ENCODE measurements at regions not wholly inside any gene's neighbourhood (a gene's known extent, or its start where the extent isn't known, plus 50 kb on each side); places are given as distances from the start of the nearest gene placed in this dataset.

DNA sequence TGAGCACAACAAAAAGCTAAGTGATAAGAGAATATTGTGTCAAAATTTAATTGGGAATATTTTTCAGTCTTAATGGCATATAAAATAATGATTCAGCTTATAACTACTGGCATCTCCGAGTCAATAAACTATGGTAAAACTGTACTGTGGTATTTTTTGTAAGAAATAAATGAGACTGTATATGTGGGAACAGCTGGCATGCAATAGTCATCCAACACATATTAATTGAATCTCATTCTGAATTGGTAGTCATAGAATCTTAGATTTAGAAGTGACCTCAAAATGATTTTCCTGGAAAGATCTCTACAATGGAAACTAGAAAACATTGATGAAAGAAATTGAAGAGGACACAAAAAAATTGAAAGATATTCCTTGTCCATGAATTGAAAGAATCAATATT lies 133.4 kb upstream of the SLC7A14 start:
- Histone ChIP-seq H3K27me3 (ENCODE audit: insufficient read depth, low read length, poor library complexity, severe bottlenecking) (no peaks in the 10 kb centered on the region), H3K36me3 (ENCODE audit: insufficient read depth, low read length) (no peaks in the 10 kb centered on the region), H3K79me2 (ENCODE audit: insufficient read depth, low read length) (no peaks in the 10 kb centered on the region), H2AFZ (ENCODE audit: low read length) (no peak overlapping the region), H3K4me3 (ENCODE audit: low read length, poor library complexity, severe bottlenecking) (no peak overlapping the region), H3K4me1 (ENCODE audit: insufficient read depth, low read length, poor library complexity, severe bottlenecking) (no peaks in the 10 kb centered on the region), H3K9ac (ENCODE audit: low read depth, low read length, poor library complexity, severe bottlenecking) (no peak overlapping the region), H3K9me2 (replicated peaks; ENCODE audit: low read depth, low read length) (no peaks in the 10 kb centered on the region), H3K9me3 (ENCODE audit: insufficient read depth, low read depth, low read length) (no peaks in the 10 kb centered on the region), H3K4me2 (ENCODE audit: low read depth, low read length, poor library complexity, severe bottlenecking) (no peak overlapping the region), H3F3A (ENCODE audit: low read depth) (no peaks in the 10 kb centered on the region), H4K20me1 (ENCODE audit: insufficient read depth, low read length, poor library complexity, severe bottlenecking) (no peaks in the 10 kb centered on the region)
- no peak for TF ChIP-seq EZH2phosphoT487 (IDR thresholded peaks at IDR 0.05; ENCODE audit: borderline replicate concordance)
- TF ChIP-seq, protein P1, sequence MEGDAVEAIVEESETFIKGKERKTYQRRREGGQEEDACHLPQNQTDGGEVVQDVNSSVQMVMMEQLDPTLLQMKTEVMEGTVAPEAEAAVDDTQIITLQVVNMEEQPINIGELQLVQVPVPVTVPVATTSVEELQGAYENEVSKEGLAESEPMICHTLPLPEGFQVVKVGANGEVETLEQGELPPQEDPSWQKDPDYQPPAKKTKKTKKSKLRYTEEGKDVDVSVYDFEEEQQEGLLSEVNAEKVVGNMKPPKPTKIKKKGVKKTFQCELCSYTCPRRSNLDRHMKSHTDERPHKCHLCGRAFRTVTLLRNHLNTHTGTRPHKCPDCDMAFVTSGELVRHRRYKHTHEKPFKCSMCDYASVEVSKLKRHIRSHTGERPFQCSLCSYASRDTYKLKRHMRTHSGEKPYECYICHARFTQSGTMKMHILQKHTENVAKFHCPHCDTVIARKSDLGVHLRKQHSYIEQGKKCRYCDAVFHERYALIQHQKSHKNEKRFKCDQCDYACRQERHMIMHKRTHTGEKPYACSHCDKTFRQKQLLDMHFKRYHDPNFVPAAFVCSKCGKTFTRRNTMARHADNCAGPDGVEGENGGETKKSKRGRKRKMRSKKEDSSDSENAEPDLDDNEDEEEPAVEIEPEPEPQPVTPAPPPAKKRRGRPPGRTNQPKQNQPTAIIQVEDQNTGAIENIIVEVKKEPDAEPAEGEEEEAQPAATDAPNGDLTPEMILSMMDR (conservative IDR thresholded peaks at IDR 0.05; ENCODE audit: low read length): no peak

DNA sequence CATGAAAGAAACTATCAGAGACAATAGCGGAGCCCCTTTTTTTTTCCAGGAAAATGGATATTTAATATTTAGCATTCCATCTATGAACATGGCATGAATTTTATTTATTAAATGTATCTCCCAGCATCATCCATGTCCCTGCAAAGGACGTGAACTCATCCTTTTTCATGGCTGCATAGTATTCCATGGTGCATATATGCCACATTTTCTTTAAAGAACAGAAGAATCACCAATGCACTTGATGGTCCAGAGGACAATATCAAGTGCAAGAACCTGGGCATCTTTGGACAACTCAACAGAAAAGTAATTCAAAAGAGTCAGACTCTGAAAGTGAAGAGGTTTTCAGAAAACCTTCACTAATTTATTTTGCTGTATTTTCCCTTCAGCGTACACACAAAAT lies 133.0 kb upstream of the SLC7A14 start:
- Histone ChIP-seq H3K36me3 (ENCODE audit: insufficient read depth, low read length) (no peaks in the 10 kb centered on the region), H3K27me3 (ENCODE audit: insufficient read depth, low read length, poor library complexity, severe bottlenecking) (no peaks in the 10 kb centered on the region), H3K4me3 (ENCODE audit: low read length, poor library complexity, severe bottlenecking) (no peak overlapping the region), H3K4me2 (ENCODE audit: low read depth, low read length, poor library complexity, severe bottlenecking) (no peak overlapping the region), H4K20me1 (ENCODE audit: insufficient read depth, low read length, poor library complexity, severe bottlenecking) (no peaks in the 10 kb centered on the region), H3K79me2 (ENCODE audit: insufficient read depth, low read length) (no peaks in the 10 kb centered on the region), H3K9me3 (ENCODE audit: insufficient read depth, low read depth, low read length) (no peaks in the 10 kb centered on the region), H3K9ac (ENCODE audit: low read depth, low read length, poor library complexity, severe bottlenecking) (no peak overlapping the region), H3F3A (ENCODE audit: low read depth) (no peaks in the 10 kb centered on the region), H3K9me2 (replicated peaks; ENCODE audit: low read depth, low read length) (no peaks in the 10 kb centered on the region), H2AFZ (ENCODE audit: low read length) (no peak overlapping the region), H3K4me1 (ENCODE audit: insufficient read depth, low read length, poor library complexity, severe bottlenecking) (no peaks in the 10 kb centered on the region)
- TF ChIP-seq, protein P1 (conservative IDR thresholded peaks at IDR 0.05; ENCODE audit: low read length): no peak
- no peak for TF ChIP-seq EZH2phosphoT487 (IDR thresholded peaks at IDR 0.05; ENCODE audit: borderline replicate concordance)

DNA sequence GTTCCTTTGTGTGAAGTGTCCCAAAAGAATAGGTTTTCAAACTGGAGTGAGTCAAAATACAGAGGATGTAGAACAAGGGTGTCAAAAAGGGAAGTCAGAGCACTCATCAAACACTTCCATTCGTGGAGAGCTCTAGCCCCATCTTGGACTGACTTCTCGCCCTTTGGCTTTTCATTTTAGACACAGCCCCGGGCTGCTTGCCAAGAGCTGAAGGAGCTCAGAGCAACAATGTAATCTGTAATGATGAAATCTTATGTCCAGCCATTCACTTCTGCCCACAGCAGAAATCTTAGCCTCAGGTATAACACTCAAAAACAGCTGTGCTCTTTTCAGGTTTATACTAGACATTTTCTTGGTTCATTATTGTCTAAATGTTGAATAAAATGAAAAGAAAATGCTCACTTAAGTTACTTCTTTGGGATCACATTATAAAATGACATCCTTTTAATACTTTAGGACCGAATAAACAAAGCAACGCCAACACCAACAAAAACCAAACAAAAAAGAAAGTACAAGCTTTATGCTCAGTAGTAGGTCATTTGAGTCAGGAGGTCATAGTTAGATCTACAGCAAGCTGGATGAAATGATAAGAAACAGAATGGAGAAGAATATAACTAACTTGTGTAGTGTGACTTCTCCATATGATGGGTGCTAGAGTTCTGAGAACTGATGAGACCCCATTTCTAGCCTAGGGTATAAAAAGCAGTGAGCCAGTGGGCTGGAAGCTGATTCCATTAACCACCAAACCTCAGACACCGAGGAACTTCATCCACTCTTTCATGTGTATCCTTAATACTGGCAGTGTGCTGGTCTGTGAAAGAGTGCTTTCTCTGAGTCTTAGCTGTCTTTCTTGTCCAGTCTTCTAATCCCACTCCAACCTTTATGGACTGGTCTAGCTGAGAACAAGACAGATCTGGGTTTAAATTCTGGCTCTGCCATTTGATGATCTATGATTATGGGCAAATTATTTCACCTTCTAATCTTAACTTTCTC lies 131.8 kb upstream of the SLC7A14 start:
- Histone ChIP-seq H4K20me1 (ENCODE audit: insufficient read depth, low read length, poor library complexity, severe bottlenecking) (no peaks in the 10 kb centered on the region), H2AFZ (ENCODE audit: low read length) (no peak overlapping the region), H3K36me3 (ENCODE audit: insufficient read depth, low read length) (no peaks in the 10 kb centered on the region), H3K4me3 (ENCODE audit: low read length, poor library complexity, severe bottlenecking) (no peak overlapping the region), H3K9me3 (ENCODE audit: insufficient read depth, low read depth, low read length) (no peaks in the 10 kb centered on the region), H3K79me2 (ENCODE audit: insufficient read depth, low read length) (no peaks in the 10 kb centered on the region), H3K9me2 (replicated peaks; ENCODE audit: low read depth, low read length) (no peaks in the 10 kb centered on the region), H3K27me3 (ENCODE audit: insufficient read depth, low read length, poor library complexity, severe bottlenecking) (no peaks in the 10 kb centered on the region), H3F3A (ENCODE audit: low read depth) (no peaks in the 10 kb centered on the region), H3K4me1 (ENCODE audit: insufficient read depth, low read length, poor library complexity, severe bottlenecking) (no peaks in the 10 kb centered on the region), H3K9ac (ENCODE audit: low read depth, low read length, poor library complexity, severe bottlenecking) (no peak overlapping the region), H3K4me2 (ENCODE audit: low read depth, low read length, poor library complexity, severe bottlenecking) (no peak overlapping the region)
- TF ChIP-seq, protein P1 (conservative IDR thresholded peaks at IDR 0.05; ENCODE audit: low read length): no peak
- TF ChIP-seq EZH2phosphoT487 (IDR thresholded peaks at IDR 0.05; ENCODE audit: borderline replicate concordance): no peak
